OCI-LY1 (cell line): ENCODE measurements at regions not wholly inside any gene's neighbourhood (a gene's known extent, or its start where the extent isn't known, plus 50 kb on each side); places are given as distances from the start of the nearest gene placed in this dataset.

Experiments used
- CTCF ChIP-seq: fragments of 200-600 bp; sonication (generic), shearing (Covaris generic); IDR thresholded peaks from 2 replicates; pipeline ENCODE4 v1.5.1; 2017; ENCODE audit warnings: mild to moderate bottlenecking, antibody characterized with exemption, low read length, moderate library complexity, mixed read lengths
- EZH2 ChIP-seq: fragments of 200-600 bp; sonication (generic), shearing (Covaris generic); IDR thresholded peaks from 2 replicates; pipeline ENCODE4 v1.8.0; 2017; ENCODE audit warnings: borderline replicate concordance, mixed run types, mild to moderate bottlenecking, antibody characterized with exemption, low read length, moderate library complexity, mixed read lengths

GRCh38 chr4:181189751-181190150 lies 1053.5 kb upstream of the TENM3 start:
- TF ChIP-seq EZH2 (no peak), CTCF (no peak)
